ENCODE measurements at regions not wholly inside any gene's neighbourhood (a gene's known extent, or its start where the extent isn't known, plus 50 kb on each side); places are given as distances from the start of the nearest gene placed in this dataset.

DNA sequence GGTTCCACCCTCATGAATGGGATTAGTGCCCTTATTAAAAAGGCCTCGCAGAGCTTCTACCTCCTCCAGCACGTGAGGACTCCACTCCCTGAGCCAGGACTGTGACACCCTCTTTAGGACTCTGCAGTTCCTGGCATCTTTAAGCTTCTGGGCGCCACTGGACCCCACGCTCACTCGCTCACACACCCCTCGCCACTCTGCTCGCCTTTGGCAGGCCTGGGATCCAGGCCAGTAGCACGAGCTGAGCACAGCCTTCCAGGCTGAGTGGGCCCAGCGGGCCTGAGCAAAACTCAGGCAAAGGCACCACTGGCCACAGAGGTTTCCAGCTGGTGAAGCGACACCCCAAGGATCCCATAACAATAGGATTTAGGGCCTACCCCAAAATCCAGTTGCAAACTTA is 107.9 kb upstream of the GPC1 start:
- H3K36me3 ChIP-seq (ENCODE audit: control insufficient read depth in 2 of 2, insufficient read depth in 2 of 2, low read length in 2 of 2), result no peaks in the 10 kb centered on the region
- no peaks in the 10 kb centered on the region for H3K27me3 ChIP-seq (ENCODE audit: control insufficient read depth in 2 of 2, insufficient read depth in 2 of 2, low read length in 2 of 2)
- no peak overlapping the region for H3K4me3 ChIP-seq (ENCODE audit: low read length in 2 of 2)
- H3K9ac ChIP-seq (ENCODE audit: low read depth in 1 of 2, low read length in 2 of 2), result no peak overlapping the region
- H3K9me3 ChIP-seq (ENCODE audit: control insufficient read depth in 2 of 2, low read length in 2 of 2), result no peaks in the 10 kb centered on the region
- no peak overlapping the region for H3K27ac ChIP-seq (ENCODE audit: low read depth in 2 of 2, low read length in 2 of 2)
- no peaks in the 10 kb centered on the region for H3K4me1 ChIP-seq (ENCODE audit: control insufficient read depth in 2 of 2, insufficient read depth in 2 of 2, low read length in 2 of 2)

DNA sequence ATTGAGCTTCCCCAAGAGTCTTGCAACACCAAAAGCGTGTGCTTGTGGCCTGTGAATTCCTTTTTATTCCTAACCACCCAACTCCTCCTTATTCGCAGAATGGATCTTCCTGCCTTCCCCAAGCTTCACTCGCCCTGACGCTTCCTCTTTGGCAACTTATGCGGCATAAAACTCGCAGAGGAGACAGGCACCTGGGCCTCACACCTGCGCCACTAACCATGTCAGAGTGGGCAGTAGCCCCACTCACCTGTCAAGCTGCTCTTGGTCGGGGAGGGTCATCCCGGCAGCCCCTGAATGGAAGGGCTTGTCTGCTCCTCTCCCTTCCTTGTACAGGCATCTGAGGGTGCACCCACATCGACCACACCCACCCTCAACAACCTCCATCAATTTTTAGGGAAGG is 106.9 kb upstream of the GPC1 start:
- Histone ChIP-seq H3K36me3 (ENCODE audit: control insufficient read depth in 2 of 2, insufficient read depth in 2 of 2, low read length in 2 of 2) (no peaks in the 10 kb centered on the region), H3K4me3 (ENCODE audit: low read length in 2 of 2) (no peak overlapping the region), H3K27me3 (ENCODE audit: control insufficient read depth in 2 of 2, insufficient read depth in 2 of 2, low read length in 2 of 2) (no peaks in the 10 kb centered on the region), H3K27ac (ENCODE audit: low read depth in 2 of 2, low read length in 2 of 2) (no peak overlapping the region), H3K9ac (ENCODE audit: low read depth in 1 of 2, low read length in 2 of 2) (no peak overlapping the region), H3K9me3 (ENCODE audit: control insufficient read depth in 2 of 2, low read length in 2 of 2) (no peaks in the 10 kb centered on the region), H3K4me1 (ENCODE audit: control insufficient read depth in 2 of 2, insufficient read depth in 2 of 2, low read length in 2 of 2) (no peaks in the 10 kb centered on the region)

DNA sequence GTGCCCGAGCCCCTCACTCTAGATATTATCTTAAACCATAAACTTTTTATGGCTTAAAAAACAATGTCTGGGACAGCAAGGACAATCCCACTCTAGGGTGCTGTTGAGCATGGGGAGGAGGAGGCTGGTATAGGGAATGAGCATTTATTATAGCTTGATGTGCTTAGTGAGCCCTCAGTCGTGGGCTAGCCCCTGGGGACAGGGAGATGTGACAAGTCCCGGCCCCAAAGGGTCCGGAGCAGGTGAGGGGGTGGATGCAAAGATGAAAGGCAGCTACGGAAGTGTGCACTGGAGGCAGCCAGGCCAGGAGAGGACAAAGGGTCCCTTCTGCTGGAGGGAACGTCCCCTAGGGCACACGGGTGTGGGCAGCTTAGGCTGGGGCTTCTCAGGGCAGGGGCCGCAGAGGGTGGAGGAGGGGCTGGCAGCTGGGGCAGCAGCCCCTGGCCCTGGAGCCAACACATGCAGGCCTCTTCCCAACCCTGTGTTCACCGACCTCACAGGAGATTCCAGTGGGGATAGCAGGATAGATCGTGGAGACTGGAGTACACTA is 106.3 kb upstream of the GPC1 start:
- H3K27me3 ChIP-seq (ENCODE audit: control insufficient read depth in 2 of 2, insufficient read depth in 2 of 2, low read length in 2 of 2), result no peaks in the 10 kb centered on the region
- no peaks in the 10 kb centered on the region for H3K4me1 ChIP-seq (ENCODE audit: control insufficient read depth in 2 of 2, insufficient read depth in 2 of 2, low read length in 2 of 2)
- no peaks in the 10 kb centered on the region for H3K9me3 ChIP-seq (ENCODE audit: control insufficient read depth in 2 of 2, low read length in 2 of 2)
- no peak overlapping the region for H3K4me3 ChIP-seq (ENCODE audit: low read length in 2 of 2)
- no peak overlapping the region for H3K9ac ChIP-seq (ENCODE audit: low read depth in 1 of 2, low read length in 2 of 2)
- H3K27ac ChIP-seq (ENCODE audit: low read depth in 2 of 2, low read length in 2 of 2), result no peak overlapping the region
- no peaks in the 10 kb centered on the region for H3K36me3 ChIP-seq (ENCODE audit: control insufficient read depth in 2 of 2, insufficient read depth in 2 of 2, low read length in 2 of 2)

DNA sequence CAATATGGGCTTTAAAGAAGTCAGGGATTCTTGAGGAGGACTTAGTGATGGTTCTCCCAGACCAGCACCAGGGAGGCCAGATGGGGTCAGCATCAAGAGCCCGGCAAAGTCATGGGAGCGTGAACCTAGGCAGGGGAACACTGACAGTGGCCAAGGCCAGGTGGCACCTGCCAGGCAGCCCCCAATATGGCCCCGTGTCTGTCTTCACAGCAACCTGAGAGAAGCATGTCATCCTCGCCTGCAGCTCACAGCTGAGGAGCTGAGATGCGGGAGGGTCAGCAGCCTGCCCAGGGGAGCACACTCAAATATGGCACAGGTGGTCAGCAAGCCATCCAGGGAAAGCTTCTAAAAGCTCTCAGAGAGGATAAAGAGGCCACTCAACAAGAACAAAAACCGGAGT is 105.7 kb upstream of the GPC1 start:
- H3K9me3 ChIP-seq (ENCODE audit: control insufficient read depth in 2 of 2, low read length in 2 of 2), result no peaks in the 10 kb centered on the region
- no peak overlapping the region for H3K4me3 ChIP-seq (ENCODE audit: low read length in 2 of 2)
- H3K9ac ChIP-seq (ENCODE audit: low read depth in 1 of 2, low read length in 2 of 2), result no peak overlapping the region
- H3K36me3 ChIP-seq (ENCODE audit: control insufficient read depth in 2 of 2, insufficient read depth in 2 of 2, low read length in 2 of 2), result no peaks in the 10 kb centered on the region
- no peak overlapping the region for H3K27ac ChIP-seq (ENCODE audit: low read depth in 2 of 2, low read length in 2 of 2)
- no peaks in the 10 kb centered on the region for H3K27me3 ChIP-seq (ENCODE audit: control insufficient read depth in 2 of 2, insufficient read depth in 2 of 2, low read length in 2 of 2)
- H3K4me1 ChIP-seq (ENCODE audit: control insufficient read depth in 2 of 2, insufficient read depth in 2 of 2, low read length in 2 of 2), result no peaks in the 10 kb centered on the region

DNA sequence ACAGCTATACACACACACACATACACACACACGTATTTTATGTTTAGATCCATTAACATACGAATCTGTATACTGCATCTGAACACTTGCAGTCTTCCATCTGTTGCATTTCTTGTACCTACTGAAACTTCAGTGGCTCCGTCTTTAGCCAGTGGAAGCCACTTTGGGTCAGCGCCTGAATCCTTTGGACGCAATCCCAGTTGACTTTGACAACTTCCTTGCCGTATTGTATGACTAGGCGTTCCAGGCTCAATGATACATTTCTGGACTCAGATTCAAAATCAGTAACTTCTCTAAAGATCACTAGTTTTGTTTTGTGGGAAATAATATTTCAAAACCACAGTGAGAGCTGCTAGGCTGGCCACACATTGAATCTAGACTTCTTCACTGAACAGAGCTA is 101.5 kb upstream of the GPC1 start:
- no peaks in the 10 kb centered on the region for H3K4me1 ChIP-seq (ENCODE audit: control insufficient read depth in 2 of 2, insufficient read depth in 2 of 2, low read length in 2 of 2)
- H3K9ac ChIP-seq (ENCODE audit: low read depth in 1 of 2, low read length in 2 of 2), result no peak overlapping the region
- H3K36me3 ChIP-seq (ENCODE audit: control insufficient read depth in 2 of 2, insufficient read depth in 2 of 2, low read length in 2 of 2), result no peaks in the 10 kb centered on the region
- no peaks in the 10 kb centered on the region for H3K9me3 ChIP-seq (ENCODE audit: control insufficient read depth in 2 of 2, low read length in 2 of 2)
- no peak overlapping the region for H3K27ac ChIP-seq (ENCODE audit: low read depth in 2 of 2, low read length in 2 of 2)
- no peaks in the 10 kb centered on the region for H3K27me3 ChIP-seq (ENCODE audit: control insufficient read depth in 2 of 2, insufficient read depth in 2 of 2, low read length in 2 of 2)
- H3K4me3 ChIP-seq (ENCODE audit: low read length in 2 of 2), result no peak overlapping the region

DNA sequence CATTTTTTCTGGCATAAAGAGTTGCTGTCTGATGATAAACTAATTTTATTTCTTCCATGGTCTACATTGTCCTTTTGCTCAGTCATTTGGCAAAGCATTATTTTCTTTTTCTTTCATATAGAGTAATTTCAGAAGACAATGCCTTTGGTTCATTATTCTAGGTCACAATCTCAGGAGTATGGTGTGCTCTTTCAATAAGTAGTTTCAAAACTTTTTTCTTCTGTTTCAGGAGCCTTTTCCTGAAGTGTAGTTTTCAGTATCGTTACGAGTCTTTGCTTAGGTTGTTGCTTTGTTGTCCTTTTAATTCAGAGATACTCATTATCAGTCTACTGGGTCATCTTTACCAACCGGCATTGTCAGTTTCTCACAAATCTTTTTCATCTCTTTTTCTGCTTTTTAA is 100.4 kb upstream of the GPC1 start:
- no peaks in the 10 kb centered on the region for H3K9me3 ChIP-seq (ENCODE audit: control insufficient read depth in 2 of 2, low read length in 2 of 2)
- H3K27me3 ChIP-seq (ENCODE audit: control insufficient read depth in 2 of 2, insufficient read depth in 2 of 2, low read length in 2 of 2), result no peaks in the 10 kb centered on the region
- H3K4me3 ChIP-seq (ENCODE audit: low read length in 2 of 2), result no peak overlapping the region
- H3K36me3 ChIP-seq (ENCODE audit: control insufficient read depth in 2 of 2, insufficient read depth in 2 of 2, low read length in 2 of 2), result no peaks in the 10 kb centered on the region
- no peaks in the 10 kb centered on the region for H3K4me1 ChIP-seq (ENCODE audit: control insufficient read depth in 2 of 2, insufficient read depth in 2 of 2, low read length in 2 of 2)
- H3K27ac ChIP-seq (ENCODE audit: low read depth in 2 of 2, low read length in 2 of 2), result no peak overlapping the region
- no peak overlapping the region for H3K9ac ChIP-seq (ENCODE audit: low read depth in 1 of 2, low read length in 2 of 2)

DNA sequence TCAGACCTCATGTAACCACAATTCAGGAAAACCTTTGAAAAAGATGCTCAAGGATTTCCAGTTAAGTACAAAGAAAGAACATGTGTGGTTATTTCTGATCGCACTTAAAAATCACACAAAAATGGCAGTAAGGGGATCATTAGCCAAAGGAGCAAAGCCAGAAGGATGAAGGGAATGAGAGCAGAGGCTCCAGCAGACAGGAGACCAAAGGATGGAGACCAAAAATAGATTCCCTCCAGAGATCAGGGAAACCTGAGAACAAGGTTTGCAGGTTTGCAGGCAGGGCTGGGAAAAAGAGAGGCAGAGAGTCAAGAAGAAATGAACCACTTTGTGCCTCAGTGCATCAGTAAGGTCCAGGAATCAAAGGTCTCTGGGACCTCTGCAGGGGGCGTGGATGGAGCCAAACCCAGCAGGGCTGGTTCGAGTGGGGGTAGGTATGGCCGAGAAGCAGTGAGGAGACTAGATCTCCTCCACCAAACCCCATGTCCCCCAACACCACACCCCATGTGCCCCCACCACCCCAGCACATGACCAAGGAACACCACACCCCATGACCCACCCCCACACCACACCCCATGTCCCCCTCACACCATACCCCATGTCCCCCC is 98.5 kb upstream of the GPC1 start:
- Histone ChIP-seq H3K27me3 (ENCODE audit: control insufficient read depth in 2 of 2, insufficient read depth in 2 of 2, low read length in 2 of 2) (no peaks in the 10 kb centered on the region), H3K9ac (ENCODE audit: low read depth in 1 of 2, low read length in 2 of 2) (no peak overlapping the region), H3K36me3 (ENCODE audit: control insufficient read depth in 2 of 2, insufficient read depth in 2 of 2, low read length in 2 of 2) (no peaks in the 10 kb centered on the region), H3K9me3 (ENCODE audit: control insufficient read depth in 2 of 2, low read length in 2 of 2) (no peaks in the 10 kb centered on the region), H3K27ac (ENCODE audit: low read depth in 2 of 2, low read length in 2 of 2) (no peak overlapping the region), H3K4me3 (ENCODE audit: low read length in 2 of 2) (no peak overlapping the region), H3K4me1 (ENCODE audit: control insufficient read depth in 2 of 2, insufficient read depth in 2 of 2, low read length in 2 of 2) (no peaks in the 10 kb centered on the region)

DNA sequence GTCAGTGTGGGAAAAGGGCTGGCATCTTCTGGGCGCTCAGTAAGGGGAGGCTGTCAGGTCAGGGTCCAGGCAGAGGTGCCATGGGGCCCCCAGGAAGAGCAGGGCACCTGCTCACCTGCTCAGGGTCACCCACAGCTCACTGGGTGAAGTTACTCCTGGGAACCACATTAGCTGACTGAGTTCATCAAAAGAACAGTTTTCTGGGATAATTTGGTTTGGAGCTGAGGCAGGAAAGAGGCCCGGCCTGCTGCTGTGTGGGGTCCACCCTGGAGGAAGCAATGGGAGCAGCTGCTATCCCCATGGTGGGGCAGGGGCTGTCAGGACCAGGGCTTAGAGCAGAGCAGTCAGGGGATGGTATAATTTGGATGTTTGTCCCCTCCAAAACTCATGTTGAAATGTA is 97.2 kb upstream of the GPC1 start:
- H3K27ac ChIP-seq (ENCODE audit: low read depth in 2 of 2, low read length in 2 of 2), result no peak overlapping the region
- no peaks in the 10 kb centered on the region for H3K27me3 ChIP-seq (ENCODE audit: control insufficient read depth in 2 of 2, insufficient read depth in 2 of 2, low read length in 2 of 2)
- H3K4me1 ChIP-seq (ENCODE audit: control insufficient read depth in 2 of 2, insufficient read depth in 2 of 2, low read length in 2 of 2), result no peaks in the 10 kb centered on the region
- no peak overlapping the region for H3K4me3 ChIP-seq (ENCODE audit: low read length in 2 of 2)
- H3K9ac ChIP-seq (ENCODE audit: low read depth in 1 of 2, low read length in 2 of 2), result no peak overlapping the region
- no peaks in the 10 kb centered on the region for H3K36me3 ChIP-seq (ENCODE audit: control insufficient read depth in 2 of 2, insufficient read depth in 2 of 2, low read length in 2 of 2)
- H3K9me3 ChIP-seq (ENCODE audit: control insufficient read depth in 2 of 2, low read length in 2 of 2), result no peaks in the 10 kb centered on the region

DNA sequence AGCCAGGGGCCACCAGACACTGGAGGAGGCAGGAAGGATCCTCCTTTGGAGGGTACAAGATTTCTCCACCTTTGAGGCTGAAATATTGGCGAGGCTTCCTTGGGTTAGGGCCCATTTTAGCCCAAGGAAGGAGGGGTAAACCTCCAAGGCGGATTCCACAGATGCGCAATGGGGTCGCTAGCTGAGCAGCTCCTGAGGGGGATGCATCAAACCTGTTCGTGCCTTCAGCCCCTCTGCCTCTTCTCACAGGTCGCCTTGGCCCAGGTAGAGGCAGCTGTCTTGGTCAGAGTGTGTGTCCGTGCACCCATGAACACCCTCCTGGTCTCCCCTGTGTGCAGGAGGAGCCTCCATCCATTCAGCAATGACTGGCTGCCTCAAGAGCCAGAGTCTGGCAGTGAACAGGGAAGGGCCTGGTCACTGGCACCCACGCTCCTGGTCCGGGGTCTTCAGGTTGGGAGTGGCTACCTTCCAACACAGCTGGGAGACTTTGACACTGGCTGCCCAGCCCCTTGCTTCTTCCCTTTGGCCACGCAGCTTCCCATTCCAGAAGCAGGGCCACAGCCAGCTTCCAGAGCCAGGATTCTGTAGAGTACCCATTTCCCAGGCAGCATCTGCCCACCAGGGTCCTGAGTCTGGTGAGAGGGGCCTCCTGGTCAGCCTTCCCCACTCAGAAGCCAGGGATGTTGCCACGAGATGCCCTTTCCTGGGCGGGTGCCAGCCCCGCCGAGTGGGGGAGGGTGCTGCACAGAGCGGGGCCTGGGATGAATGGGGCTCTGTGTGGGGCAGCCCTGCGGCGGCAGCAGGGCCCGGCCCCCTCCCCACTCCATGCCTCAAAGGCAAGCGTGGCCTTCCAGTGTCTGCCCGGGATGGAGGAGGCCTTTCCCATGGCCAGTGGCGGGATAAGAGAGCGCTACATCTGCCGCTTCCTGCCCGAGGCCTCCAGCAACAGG is 95.8 kb upstream of the GPC1 start:
- H3K9ac ChIP-seq (ENCODE audit: low read depth in 1 of 2, low read length in 2 of 2), result no peak overlapping the region
- no peak overlapping the region for H3K4me3 ChIP-seq (ENCODE audit: low read length in 2 of 2)
- H3K27ac ChIP-seq (ENCODE audit: low read depth in 2 of 2, low read length in 2 of 2), result no peak overlapping the region
- no peaks in the 10 kb centered on the region for H3K27me3 ChIP-seq (ENCODE audit: control insufficient read depth in 2 of 2, insufficient read depth in 2 of 2, low read length in 2 of 2)
- no peaks in the 10 kb centered on the region for H3K4me1 ChIP-seq (ENCODE audit: control insufficient read depth in 2 of 2, insufficient read depth in 2 of 2, low read length in 2 of 2)
- peaks cover 0 to 1% of the 10 kb centered on the region in 2 donors for H3K9me3 ChIP-seq (ENCODE audit: control insufficient read depth in 2 of 2, low read length in 2 of 2)
- no peaks in the 10 kb centered on the region for H3K36me3 ChIP-seq (ENCODE audit: control insufficient read depth in 2 of 2, insufficient read depth in 2 of 2, low read length in 2 of 2)

DNA sequence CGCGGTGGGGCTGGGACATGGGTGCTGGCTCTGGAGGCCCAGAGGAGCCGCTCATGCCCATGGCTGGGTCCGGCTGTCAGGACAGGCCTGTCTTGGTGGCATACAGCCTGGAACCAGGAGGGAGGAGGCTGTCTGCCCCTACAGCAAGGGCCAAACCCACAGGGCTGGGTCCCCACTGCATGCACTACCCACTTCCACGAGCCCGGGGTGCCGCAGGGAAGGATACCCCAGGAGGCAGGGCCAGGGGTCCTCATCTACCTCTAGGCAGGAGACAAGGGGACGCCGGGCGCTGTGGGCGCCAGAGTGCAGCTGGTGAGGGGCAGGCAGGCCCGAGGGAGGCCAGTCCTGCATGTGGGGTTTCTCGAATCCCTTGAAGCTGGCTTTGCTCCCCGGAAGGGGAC is 95.1 kb upstream of the GPC1 start:
- Histone ChIP-seq H3K9ac (ENCODE audit: low read depth in 1 of 2, low read length in 2 of 2) (no peak overlapping the region), H3K36me3 (ENCODE audit: control insufficient read depth in 2 of 2, insufficient read depth in 2 of 2, low read length in 2 of 2) (no peaks in the 10 kb centered on the region), H3K4me1 (ENCODE audit: control insufficient read depth in 2 of 2, insufficient read depth in 2 of 2, low read length in 2 of 2) (no peaks in the 10 kb centered on the region), H3K27me3 (ENCODE audit: control insufficient read depth in 2 of 2, insufficient read depth in 2 of 2, low read length in 2 of 2) (no peaks in the 10 kb centered on the region), H3K4me3 (ENCODE audit: low read length in 2 of 2) (no peak overlapping the region), H3K9me3 (ENCODE audit: control insufficient read depth in 2 of 2, low read length in 2 of 2) (peaks cover 2 to 5% of the 10 kb centered on the region in 2 donors), H3K27ac (ENCODE audit: low read depth in 2 of 2, low read length in 2 of 2) (no peak overlapping the region)

All from mucosa of rectum (tissue), 2 donors.